Astrocyte of the spinal cord (primary cell): ENCODE measurements at regions not wholly inside any gene's neighbourhood (a gene's known extent, or its start where the extent isn't known, plus 50 kb on each side); places are given as distances from the start of the nearest gene placed in this dataset.
A peak's percentile ranks its signal among the peaks of the same experiment; 100 is the strongest.

Experiments
- DNase-seq: peaks from one replicate; pipeline ENCODE4 v3.0.0; 2011; ENCODE audit warnings: low read depth, low spot score
- H3K4me3 ChIP-seq: 2 replicates; pipeline ENCODE4 v1.5.1; 2011; ENCODE audit warnings: low read depth, mild to moderate bottlenecking, low read length, moderate library complexity
- CTCF ChIP-seq: IDR thresholded peaks from 2 replicates; pipeline ENCODE4 v1.5.1; 2012; ENCODE audit warnings: low read depth, mild to moderate bottlenecking, low read length, inconsistent platforms
- in situ Hi-C: cut with HindIII; loops from 2 replicates; pipeline ENCODE4 v1.10.0; 2017; ENCODE audit warnings: low sequenced_read_pairs

GRCh38 chr9:21549890-21550289 lies 67.8 kb upstream of the IFNE start:
- no peak for TF ChIP-seq CTCF
- H3K4me3 ChIP-seq: no peak overlapping the region
- DNase-seq: no peak
- in situ Hi-C loops: no loop called here

- in situ Hi-C loops: no loop called here
- no peak for DNase-seq
- TF ChIP-seq CTCF: no peak
- no peak overlapping the region for H3K4me3 ChIP-seq
Measured at GRCh38 chr9:21550392-21550791, 68.3 kb upstream of the IFNE start.

- in situ Hi-C loops: no loop called here
- DNase-seq: no peak
- no peak overlapping the region for H3K4me3 ChIP-seq
- no peak for TF ChIP-seq CTCF
Measured at GRCh38 chr9:21551401-21551800, 69.3 kb upstream of the IFNE start.

- no peak overlapping the region for H3K4me3 ChIP-seq
- DNase-seq: no peak
- no peak for TF ChIP-seq CTCF
- in situ Hi-C loops: no loop called here
Measured at GRCh38 chr9:21552244-21553170, 70.4 kb upstream of the IFNE start.

GRCh38 chr9:21553441-21553840 lies 71.3 kb upstream of the IFNE start:
- no peak for TF ChIP-seq CTCF
- no peak overlapping the region for H3K4me3 ChIP-seq
- no peak for DNase-seq
- in situ Hi-C loops: no loop called here

GRCh38 chr9:21554813-21555212 lies 72.7 kb upstream of the IFNE start:
- in situ Hi-C loops: no loop called here

More at GRCh38 chr9:21554813-21555212, 72.7 kb upstream of the IFNE start:
- H3K4me3 ChIP-seq: peak overlapping the region; percentile 80
- no peak for TF ChIP-seq CTCF
- no peak for DNase-seq
